Fibroblast of skin of right biceps (primary cell): ENCODE measurements at regions not wholly inside any gene's neighbourhood (a gene's known extent, or its start where the extent isn't known, plus 50 kb on each side); places are given as distances from the start of the nearest gene placed in this dataset.

Source experiments
- DNase-seq: peaks from one replicate; pipeline ENCODE4 v3.0.0-alpha.2; 2013

DNA sequence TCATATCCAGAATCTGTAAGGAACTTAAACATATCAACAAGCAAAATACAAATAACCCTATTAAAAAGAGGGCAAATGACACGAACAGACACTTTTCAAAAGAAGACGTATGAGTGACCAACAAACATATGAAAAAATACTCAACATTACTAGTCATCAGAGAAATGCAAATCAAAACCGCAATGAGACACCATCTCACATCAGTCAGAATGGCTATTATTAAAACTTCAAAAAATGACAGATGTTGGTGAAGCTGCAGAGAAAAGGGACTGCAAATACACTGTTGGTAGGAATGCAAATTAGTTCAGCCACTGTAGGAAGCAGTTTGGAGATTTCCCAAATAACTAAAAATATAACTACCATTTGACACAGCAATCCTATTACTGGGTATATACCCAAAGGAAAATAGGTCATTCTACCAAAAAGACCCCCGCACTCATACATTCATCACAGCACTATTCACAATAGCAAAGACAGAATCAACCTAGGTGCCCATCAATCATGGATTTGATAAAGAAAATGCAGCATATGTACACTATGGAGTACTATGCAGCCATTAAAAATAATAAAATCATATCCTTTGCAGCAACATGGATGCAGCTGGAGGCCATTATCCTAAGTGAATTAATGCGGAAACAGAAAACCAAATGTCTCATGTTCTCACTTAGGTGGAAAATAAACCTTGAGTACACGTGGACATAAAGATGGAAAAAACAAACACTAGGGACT, 230.1 kb upstream of the RAB4A start:
- DNase-seq = no peak

GRCh38 chr1:229041946-229042345, 229.0 kb upstream of the RAB4A start:
- DNase-seq = no peak

DNA sequence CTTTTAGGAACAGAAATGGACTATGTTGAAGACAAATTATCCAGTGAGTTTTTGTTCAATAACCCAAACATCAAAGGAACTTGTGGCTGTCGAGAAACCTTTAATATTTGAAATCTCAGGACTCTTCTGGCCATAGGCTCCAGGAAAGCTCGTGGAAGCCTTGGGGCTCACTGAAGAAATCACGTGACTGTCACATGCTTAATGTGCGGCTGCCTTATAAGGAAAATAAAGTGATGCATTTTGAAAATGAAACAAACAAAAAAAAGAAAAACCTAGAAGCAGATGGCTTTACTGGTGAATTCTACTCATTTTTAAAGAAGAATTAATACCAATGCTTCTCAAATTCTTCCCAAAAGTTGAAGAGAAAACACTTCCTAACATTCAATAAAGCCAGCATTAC, 228.4 kb upstream of the RAB4A start:
- no peak for DNase-seq

GRCh38 chr1:229043115-229043514, 227.8 kb upstream of the RAB4A start:
- no peak for DNase-seq

DNA sequence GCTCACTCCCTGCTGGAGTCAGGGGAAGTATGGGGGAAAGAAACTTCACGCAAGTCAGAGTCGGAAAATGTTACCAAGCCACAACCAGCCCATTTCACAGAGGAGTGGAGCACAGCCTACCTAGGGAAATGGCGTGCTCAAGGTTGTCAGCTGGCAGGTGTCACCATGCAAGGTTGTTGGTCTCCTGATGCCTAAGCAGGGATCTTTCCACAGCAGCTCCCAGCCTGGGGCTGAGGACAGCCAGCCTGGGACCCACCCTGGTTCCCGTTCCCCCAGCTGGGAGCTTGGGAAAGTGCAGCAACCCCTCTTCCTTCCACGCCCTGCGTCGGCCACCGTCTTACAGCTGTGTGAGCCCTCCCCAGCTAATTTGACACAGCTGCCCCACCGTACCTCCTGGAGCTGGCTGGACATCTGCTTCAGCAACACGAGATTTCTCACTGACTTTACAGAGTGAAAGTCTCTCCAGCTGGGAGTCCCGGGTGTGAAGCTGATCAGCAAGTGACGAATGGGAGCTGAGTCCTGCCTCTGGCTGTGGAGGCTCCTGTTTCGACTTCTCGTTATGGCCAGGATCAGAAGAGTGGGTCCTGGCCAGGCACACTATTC, 224.6 kb upstream of the RAB4A start:
- no peak for DNase-seq

- no peak for DNase-seq
Observed at GRCh38 chr1:229047161-229047839, 223.6 kb upstream of the RAB4A start.

- no peak for DNase-seq
Observed at GRCh38 chr1:229047840-229048620, 222.9 kb upstream of the RAB4A start.

- DNase-seq = no peak
Observed at GRCh38 chr1:229048896-229049295, 222.0 kb upstream of the RAB4A start.

- DNase-seq = no peak
Observed at GRCh38 chr1:229056046-229056445, 214.9 kb upstream of the RAB4A start.

DNA sequence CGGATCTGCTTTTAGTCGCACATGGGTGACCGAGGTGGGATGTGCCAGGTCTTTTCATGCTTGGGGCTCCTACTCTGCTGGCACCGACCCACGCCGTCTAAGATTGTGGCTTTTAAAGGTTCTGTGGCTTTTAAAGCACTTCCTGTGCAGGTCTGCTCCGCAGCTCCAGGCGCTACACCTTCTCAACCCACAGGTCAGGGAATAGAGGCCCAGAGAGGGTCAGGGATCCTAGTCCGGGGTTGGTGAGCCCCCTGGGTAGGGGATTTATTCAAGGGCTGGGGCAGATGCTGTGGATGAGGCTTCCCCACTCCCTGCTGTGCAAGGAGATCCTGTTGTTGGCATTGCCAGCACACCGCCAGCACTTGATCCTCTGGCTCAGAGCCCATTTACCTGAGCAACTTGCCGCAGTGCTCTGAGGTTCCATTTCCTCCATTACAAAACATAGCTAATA, 212.8 kb upstream of the RAB4A start:
- DNase-seq = no peak

- DNase-seq = no peak
Observed at GRCh38 chr1:229058729-229059128, 212.2 kb upstream of the RAB4A start.

- no peak for DNase-seq
Observed at GRCh38 chr1:229059671-229060539, 211.0 kb upstream of the RAB4A start.

GRCh38 chr1:229062135-229062534, 208.8 kb upstream of the RAB4A start:
- DNase-seq = no peak

GRCh38 chr1:229063154-229063773, 207.6 kb upstream of the RAB4A start:
- no peak for DNase-seq

- no peak for DNase-seq
Observed at GRCh38 chr1:229064320-229065168, 206.4 kb upstream of the RAB4A start.

- no peak for DNase-seq
Observed at GRCh38 chr1:229065613-229066012, 205.3 kb upstream of the RAB4A start.

- DNase-seq = no peak
Observed at GRCh38 chr1:229066591-229066990, 204.3 kb upstream of the RAB4A start.

DNA sequence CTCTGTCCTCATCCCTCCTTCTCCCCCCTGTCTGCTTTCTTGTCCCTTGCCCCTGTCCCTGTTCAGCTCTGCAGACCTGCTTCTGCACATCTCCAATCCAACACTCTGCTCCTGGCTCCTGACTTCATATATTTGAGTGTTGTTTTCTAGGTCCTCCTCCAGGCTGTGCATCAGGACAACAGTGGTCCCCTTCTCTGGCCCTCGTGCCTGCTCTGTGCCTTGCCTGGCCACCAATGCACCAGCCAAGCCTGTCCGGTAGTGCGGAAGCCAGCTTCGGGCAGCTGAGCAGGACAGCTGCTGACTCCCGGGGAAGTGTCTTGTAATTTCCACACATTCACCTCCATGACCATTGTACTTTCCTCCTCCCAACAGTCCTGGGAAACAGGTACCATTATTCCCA, 203.4 kb upstream of the RAB4A start:
- DNase-seq = no peak

DNA sequence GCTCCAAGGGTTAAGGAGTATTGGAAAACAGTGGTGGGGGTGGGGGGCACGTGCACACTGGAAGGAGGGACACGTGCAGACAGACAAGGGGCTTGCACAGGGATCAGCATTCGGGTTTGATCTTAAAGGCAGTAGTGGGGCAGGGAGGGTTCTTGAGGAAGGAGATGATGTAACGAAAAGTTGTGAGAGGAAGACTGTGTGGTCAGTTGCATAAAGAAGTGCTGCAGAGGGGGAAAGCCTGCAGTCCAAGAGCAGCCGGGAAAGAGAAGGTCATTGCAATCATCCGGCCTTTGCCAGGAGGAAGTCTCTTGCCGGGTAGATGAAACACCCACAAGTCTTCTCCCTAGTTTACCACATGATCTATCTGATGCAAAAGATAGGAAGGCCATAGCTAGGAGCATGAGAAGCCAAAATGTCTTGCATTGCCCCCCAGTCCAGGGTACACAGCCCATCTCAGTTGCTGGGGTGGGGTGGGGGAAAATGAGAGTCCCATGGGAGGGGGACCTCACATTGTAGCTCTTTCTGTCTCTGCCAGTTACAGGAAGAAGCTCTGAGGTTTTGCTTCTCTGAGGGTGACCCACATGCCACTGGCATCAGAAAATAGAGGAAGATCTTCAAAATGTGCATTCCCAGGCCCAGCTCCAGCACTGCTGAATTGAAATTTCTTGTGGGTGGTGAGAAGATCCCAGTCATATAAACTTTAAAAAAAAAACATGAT, 202.5 kb upstream of the RAB4A start:
- DNase-seq = no peak

DNA sequence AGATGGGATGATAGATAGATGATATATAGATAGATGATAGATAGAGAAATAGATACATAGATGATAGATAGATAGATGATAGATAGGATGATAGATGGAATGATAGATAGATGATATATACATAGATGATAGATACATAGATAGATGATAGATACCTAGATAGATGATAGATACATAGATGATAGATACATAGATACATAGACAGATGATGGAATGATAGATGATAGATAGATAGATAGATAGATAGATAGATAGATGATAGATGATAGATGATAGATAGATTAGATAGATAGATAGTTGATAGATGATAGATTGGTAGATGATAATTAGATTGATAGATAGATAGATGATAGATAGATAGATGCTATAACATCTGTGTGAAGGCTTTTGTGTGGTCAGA, 201.7 kb upstream of the RAB4A start:
- DNase-seq = no peak
